ENCODE measurements at regions not wholly inside any gene's neighbourhood (a gene's known extent, or its start where the extent isn't known, plus 50 kb on each side); places are given as distances from the start of the nearest gene placed in this dataset.

DNA sequence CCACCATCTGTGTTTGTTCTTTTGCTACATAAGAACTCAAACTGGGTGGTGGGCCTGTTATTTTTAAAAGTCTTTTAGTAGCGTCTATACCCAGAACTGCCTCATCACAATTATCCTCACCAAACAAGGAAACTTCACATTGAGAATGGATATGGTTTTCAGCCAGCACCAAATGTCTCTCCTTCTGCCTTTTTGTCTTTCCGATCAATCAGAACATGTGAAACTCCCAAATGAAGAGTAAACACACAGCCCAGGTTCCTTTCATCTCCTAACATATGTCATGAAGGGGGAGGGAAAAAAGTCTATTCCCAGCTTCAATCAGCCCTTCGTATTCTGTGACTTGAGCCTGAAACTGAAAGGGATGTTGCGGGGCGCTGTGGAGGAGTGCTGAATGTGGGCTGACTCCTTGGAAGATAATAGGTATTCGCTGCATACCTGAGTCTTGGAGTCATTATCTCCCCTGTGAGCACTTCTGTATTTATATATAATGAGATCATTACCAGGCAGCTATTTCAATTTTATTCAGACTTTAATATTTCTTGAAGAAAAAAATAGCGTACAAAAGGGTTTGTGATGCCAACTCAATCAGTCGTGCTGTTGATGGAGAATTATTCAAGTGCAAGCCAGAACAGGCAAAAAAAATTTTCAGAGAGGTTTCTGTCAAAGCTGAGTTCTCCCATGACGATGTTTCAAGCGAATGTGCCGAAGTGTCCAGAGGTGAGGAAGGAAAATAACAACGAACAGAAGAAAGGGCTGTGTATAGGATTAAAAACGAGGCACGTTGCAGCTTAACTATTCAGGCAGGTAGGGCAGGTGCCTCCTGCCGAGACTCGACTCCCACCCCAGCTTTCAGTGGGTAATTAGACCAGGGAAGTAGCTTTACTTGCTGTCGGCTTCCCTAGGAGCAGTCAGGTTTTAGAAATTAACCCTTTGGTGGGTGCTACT lies 163.9 kb upstream of the NOCT start:
- no peak for DNase-seq

DNA sequence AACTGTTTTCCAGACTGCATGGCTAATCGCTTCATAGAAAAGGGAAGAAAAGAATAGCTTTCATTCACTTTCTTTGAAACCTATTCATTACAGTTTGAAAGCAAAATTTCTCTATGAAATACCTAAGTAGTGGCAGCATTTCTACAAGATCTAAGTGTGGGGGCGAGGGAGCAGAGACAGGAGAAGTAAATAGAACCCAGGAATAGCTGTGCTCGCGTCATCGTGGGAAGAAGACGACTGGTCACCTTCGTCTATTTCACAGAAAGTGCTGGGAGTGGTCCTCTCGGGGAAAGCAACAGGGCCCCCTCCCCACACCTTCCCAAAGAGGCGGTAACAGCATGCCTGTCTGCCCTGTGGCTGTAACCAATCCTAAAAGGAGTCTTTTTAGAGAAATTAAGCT lies 169.9 kb upstream of the NOCT start:
- no peak for DNase-seq

DNA sequence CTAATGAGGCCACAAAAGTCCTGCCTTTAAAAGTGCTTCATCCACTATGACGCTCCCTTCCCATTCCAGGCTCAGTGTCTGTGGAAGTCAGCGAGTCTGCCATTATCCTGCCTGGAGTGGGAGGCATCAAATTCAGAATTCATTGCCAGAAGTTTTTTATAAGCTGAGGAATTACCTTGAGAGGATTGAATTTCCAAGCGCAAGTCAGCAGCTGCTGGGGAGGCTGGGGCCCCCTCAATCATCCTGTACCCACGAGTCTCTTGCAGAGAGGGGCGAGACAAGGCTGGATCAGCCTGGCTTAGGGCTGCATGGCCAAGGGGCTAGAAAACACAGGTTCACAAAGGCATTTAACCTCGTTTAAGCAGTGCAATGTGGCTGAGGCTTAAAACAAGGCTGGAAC lies 170.5 kb upstream of the NOCT start:
- no peak for DNase-seq

DNA sequence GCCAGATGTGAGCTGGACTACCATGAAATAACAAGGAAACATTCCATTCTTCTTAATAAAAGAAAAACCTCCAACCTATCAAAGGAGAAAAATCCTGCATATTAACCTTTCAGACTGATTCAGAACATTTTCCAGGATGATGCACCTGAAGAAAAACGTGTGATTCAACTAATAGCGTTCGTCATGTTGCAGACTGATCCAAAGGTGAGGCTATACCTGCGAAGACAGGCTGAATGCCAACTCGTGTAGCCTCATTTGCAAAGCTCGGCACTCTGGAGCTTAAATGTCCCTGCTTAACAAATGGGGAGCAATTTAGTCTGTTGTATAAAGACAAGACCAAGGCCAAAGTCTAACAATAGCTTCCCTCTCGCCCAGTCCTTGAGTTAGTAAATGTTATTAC lies 172.0 kb upstream of the NOCT start:
- no peak for DNase-seq

DNA sequence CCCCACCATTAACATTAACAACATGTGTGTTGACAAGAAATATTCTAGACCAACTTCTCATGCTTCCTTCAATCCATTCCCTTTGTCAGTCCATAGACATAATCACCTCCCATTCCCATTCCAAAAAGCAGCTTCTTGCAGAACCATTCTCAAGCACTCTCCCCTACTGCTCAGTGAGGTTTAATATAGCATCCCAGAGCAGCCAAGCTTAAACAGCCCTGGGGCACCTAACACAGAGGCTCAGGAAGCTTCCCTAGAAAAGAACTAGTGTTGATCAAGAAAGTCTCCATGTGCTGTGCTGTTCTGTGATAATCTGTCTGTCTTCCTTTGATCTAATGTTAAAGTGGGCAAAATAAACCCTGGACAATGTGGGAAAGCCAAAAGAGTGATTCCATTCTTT lies 174.2 kb upstream of the NOCT start:
- DNase-seq: no peak

DNA sequence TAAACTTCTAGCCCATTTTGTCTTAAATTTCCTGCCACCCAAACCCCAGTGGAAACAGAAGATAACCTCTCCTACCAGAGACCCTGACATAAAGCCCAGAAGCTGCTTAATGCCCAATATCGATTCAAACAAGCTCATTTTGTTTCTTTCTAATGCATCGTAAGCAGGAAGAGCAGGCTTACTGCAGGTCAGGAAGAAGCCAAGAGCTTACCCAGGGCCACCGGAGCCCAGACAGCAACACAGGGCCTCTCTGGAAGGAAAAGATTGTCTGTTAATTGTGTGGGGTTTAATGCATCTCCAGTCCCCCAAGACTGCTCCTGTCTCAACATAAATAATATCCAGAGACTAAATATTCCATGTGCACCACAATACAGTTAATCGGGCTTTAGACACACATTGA lies 177.3 kb upstream of the NOCT start:
- no peak for DNase-seq

DNA sequence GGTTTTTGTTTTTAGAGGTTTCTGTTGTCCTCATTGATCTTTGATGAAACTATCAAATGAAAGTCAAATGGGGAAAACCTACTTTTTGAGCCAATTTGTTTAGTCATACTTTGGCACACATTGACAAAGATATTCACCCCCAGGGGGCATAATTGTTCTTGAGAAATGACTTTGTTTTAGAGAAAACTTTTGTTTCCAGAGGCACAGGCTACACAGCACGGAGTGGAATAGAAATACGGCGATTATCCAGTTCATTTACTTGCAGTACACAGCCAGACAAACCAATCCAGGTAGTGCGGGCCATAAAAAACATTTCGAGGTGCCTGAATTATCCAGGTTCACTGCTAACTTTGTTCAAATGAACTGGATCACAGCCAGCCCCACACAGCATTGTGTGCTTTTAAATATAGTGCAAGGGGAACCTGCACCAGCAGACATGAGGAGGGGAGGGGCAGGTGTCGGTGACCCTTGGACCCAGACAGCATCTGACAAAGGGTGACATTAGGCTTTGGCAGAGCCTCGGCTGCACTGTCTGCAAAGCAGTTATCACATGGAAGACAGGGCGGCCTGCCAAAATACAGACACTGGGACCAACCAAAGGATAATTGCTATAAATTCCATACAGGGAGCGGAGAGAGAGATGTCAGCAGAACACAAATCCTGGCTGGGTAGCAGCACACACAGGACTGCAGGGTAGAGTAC lies 179.6 kb upstream of the NOCT start:
- DNase-seq: no peak

DNA sequence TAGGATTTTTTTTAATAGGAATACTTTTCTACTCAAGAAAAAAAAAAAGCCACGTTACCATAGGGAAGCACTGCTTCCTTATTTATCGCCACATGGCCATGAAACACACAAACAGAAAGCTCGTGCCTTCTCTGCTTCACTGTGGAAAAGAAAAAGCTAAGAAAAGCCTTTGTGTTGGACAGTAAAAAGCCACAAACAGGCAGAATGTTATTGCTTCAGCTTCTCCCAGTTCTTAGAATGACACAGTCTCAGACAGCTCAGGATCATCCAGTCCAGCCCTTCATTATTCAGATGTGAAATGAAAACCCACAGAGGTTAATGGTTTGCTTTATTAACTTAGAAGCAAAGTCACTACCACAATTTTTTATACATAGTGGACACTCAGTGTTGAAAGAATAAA lies 181.6 kb upstream of the NOCT start:
- no peak for DNase-seq

DNA sequence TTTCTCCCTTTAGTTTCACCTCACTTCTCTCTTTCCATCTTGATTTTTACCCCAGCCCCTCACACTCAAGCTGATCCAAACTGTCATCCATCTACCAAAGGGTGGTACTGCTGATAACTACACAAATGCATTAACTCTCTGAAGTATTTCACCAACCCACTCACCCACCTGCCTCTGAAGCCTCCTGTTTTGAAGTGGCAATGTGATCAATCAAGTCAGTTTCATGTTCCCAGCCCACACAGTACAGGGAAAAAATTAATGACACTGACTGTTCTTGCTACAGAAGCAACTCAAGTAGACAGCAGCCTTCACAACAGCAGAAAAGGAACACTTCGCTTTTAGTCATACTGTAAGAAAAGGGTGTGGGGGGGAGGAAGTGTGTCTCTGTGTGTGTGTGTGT lies 183.0 kb upstream of the NOCT start:
- DNase-seq: no peak

DNA sequence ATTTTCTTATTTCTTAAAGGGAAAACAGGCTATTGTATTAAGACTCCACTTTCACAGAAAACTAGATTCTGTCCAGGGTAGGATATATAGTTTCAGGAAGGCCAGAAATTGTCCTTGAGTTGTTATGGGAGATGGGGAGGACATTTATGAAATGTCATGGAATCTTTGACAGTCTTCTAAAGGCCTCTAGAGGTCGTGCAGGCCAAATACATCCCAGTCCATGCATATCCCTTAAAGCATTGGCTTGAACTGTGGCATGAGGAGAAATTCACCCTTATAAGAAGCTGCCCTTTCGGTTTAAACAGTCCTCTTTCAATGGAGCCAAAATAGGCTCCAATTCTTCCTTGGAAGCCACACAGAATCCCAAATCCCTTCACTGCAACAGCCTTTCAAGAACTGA lies 183.6 kb upstream of the NOCT start:
- no peak for DNase-seq

DNA sequence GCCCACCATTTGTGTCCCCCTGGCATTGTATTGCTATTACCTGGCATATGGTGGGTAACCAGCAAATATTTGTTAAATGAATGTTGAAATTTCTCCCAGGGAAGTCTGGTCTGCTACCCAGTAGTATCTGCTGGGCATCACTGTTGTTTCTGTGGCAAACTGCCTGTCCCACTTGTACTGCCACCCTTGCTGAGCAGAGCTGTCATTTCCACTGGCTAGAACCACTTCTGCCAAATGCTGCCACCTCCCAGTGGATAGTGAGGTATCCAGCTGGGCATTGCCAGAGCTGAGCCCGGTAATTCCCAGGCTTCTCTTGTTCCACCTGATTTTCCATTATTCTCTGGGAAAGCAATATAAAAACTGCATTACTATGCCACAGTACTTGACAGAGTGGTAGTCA lies 186.7 kb upstream of the NOCT start:
- DNase-seq: no peak

DNA sequence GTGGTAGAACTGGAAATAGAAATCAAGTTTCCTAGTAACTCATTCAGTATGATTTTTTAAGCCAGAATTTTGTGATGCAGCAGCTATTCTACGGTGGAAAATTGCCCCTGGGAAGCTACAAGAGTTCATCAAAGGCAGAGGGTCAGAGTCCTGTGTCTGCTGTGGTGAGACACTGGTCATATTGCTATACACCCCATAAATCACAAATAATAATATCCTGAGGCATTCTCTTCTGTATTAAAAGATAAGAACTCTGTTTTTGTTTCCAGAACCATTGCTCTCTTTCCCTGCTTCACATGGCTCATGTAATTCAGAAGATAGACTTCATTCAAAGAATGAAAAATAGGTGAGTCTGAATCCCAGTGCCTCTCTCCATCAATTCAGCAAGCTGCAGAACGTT lies 188.8 kb upstream of the NOCT start:
- no peak for DNase-seq

DNA sequence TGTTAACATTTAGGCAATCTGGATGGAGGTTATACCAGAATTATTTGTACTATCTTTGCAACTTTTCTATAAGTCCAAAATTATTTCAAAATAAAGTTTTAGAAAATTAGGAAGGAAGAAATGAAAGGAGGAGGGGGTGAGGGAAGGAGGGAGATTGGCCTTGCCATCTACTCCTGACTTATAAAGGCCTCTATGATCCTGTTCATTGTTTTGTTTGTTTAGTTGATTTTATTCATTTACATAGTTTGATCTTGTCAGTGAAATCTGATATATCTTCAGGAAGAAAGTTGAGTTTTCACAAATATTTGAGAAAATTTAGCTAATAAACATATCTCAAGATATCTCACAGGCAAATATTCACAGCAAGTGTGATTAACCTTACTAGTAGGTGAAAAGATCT lies 189.3 kb upstream of the NOCT start:
- no peak for DNase-seq

DNA sequence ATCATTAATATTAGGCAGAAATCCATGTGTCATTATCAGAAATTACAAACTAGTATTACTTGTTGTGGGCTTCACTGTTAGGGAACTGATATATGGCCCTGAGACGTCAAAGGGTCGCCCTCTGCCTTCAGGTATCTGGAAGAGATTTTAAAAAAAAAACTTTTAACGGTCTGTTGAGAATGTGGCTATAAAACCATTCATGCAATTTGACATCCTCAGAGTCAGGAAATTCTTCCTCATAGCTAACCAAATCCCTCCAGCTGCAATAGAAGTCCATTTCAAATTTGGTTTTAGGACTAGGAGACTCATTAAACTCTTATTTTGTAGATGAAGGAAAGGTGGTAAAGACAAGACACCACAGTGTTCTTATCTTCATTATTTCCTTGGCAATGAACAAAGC lies 194.2 kb upstream of the NOCT start:
- no peak for DNase-seq

DNA sequence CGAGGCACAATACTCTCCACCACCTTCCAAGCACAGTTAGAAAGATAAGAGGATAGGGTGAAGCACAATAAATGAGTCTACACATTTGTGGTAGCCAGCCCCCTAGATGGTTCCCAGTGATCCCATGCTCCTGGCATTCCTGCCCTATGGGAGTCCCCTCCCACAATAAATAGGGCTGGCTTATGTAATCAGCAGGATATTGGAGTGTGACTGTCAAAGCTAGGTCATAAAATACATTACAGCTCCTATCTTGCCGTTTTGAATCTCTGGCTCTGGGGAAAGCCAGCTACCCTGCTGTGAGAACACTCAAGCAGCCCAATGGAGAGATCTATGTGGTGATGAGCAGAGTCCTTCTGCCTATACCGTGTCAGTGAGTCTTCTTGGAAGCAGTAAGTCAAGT lies 198.7 kb upstream of the NOCT start:
- DNase-seq: no peak

DNA sequence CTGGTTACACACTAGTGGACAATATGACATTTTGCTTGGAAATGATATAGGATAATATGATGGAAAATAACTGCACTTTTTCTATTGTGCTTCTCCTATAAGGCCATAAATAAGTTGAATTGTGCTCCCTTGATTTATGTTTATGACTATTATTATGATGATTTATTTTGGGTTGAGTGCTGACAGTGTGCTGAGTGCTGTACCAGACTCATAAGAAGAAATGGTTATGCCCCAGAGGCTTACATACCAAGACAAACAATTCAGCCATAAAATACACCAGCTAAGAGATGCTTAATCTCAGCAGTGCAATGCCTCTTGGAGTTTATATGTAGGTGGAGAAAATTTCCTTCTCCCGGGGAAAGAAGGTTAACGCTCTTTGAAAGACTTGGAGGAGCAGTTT lies 199.8 kb upstream of the NOCT start:
- DNase-seq: no peak

DNA sequence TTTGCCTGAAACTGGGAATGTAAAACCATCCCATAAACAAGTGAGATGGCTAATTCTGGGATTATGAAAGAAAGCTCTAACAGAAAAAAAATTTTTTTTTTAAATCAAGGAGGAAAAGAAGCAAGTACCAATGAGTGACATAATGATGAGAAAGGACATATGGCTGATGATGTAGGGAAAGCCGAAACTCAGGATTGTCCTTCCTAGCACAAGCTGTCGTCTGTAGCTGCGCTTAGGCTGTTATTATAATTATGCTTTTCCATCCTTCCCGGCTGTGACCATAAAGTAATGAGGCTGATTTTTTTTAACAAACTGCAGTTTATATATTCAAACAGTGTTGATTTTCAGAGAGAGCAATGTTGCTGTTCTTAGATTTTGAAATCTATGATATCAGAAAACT lies 209.8 kb upstream of the NOCT start:
- DNase-seq: no peak

DNA sequence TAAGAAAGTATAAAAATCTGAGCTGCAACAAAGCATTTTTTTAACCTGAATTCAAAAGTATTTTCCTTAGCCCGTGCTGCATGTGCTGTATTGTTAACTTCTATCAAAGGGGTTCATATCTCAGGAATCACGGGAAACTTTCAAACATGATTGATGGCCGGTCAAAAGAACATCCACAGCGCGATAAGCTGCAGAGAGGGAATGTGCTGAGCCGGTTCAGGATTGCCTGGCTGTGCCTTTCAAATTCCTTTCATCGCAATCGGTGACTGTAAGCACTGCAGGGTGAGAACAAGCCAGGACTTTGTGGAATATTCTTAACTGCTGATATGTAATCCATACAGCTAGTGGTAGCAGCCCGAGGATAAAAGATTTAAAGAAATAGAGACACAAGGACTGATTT lies 210.9 kb upstream of the NOCT start:
- no peak for DNase-seq

DNA sequence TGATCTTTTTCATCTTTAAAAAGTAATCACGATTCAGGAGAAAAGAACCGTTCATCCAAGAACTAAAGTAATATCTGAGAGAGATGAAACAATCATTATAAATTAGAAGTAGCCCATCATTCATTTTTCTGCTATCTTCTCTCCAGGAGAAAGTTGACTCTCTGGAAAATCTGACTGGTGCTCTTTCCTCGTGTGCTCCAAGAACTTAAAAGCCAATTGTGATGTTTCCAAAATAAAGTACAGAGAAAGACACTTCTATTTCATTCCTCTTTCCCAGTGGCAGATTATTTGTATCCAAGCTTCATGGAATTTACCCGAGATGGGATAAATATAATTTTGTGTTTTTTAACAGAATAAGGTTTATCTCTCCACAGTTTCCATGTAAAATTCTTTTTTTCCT lies 212.5 kb upstream of the NOCT start:
- DNase-seq: no peak

DNA sequence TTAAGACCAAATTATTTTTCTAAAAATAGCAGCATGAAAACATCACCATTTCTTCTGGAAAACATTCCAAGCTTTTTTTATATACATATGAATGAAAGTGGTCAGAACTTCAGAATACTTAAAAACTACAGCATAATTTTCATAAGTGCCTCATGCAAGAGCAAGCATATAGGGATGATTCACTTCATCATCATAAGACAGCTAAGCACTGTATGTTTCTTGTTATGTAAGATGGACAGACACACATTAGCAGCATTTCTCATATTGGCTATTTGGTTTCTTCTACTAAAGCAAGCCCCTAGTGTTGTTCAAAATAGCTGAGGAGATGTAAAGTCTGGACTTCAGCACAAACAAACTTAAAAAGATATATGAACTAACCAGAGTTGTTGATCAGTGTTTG lies 213.1 kb upstream of the NOCT start:
- no peak for DNase-seq

DNA sequence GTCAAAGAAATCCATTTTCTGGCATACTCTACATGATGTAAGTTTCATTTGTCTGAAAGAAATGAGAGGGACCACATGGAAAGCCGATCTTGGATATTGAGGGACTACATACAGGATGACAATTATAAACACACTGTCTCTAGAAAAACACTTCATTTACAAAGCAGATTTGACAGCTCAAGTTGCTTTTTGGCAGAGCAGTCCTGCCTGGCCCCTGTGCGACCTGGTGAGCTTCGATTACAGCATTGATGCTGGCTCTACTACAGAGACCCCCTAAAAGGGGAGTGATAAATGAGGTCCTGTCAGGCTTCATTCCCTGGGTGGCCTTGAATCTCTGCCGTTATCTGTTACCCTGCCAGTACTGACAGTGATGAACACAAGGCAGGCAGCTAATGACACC lies 215.2 kb upstream of the NOCT start:
- no peak for DNase-seq

DNA sequence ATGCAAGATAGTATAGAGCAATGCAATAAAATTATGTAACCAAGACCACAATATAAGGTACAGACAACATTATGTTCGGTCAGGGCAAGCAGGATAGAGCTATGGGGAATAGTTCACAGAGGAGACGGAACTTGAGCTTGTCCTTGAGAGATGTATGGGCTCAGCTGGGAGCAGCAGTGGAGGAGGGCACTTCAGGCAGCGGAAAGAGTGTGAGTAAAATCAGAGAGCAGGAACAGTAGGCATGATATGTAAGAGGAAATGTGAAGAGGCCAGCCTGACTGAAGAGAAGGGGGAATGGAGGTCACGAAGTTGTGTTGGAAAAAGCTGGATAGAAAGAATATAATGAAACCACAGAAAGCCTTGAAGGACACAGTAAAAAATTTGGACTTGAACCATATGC lies 217.2 kb upstream of the NOCT start:
- DNase-seq: no peak

DNA sequence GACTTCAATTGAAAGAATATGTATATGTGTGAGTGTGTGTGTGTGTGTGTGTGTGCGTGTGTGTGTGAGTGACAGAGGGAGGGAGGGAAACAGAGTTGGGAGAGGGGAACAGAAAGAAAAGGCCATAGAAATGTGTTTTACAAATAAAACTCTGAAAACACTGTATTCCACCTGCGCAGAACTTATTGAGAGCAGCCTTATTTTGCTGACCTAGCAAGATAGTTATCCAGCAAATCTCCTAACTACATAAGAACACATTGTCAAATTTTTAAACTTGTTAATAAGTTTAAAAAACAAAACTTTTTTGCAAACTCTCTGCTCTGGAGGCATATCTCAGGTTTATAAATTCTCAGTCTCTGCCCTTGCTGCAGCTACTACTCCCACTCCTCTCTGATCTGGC lies 217.9 kb upstream of the NOCT start:
- no peak for DNase-seq

DNA sequence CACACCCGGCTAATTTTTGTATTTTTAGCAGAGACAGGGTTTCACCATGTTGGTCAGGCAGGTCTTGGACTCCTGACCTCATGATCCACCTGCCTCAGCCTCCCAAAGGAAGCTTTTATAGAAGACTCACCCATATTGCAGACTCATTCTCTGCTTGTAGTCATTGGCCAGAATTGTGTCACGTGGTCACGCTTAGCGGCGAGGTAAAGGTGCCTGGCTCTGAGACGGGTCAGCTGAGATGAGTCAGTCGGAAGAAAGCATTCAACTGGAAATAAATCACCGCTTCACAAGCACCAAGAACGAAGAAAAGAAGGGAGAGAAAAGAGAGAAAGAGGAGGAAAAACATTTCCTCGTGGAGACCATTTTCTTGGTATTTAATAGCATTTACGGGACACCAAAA lies 218.8 kb upstream of the NOCT start:
- DNase-seq: no peak
